WTC11 (cell line): ENCODE measurements at regions not wholly inside any gene's neighbourhood (a gene's known extent, or its start where the extent isn't known, plus 50 kb on each side); places are given as distances from the start of the nearest gene placed in this dataset.

Source experiments
- ATAC-seq: fragments of 200-7000 bp; cut with Tn5 transposase; 2 replicates; pipeline ENCODE4 v1.10.0; 2021; ENCODE audit warnings: mild to moderate bottlenecking, moderate library complexity
- CTCF ChIA-PET: fragments of 300-600 bp; sonication (Branson Sonifier 250); formaldehyde crosslinking; loops from one replicate; lab custom pipeline; 2021; ENCODE audit warnings: antibody characterized with exemption; lab: Charles Lee
- POLR2A ChIA-PET: fragments of 350-600 bp; sonication (Branson Sonifier 250); formaldehyde crosslinking; loops from one replicate; lab custom pipeline; 2021; ENCODE audit warnings: antibody characterized with exemption; lab: Charles Lee
- DNase-seq: peaks from one replicate; pipeline ENCODE4 v3.0.0; 2021; ENCODE audit warnings: low spot score
- H3K27ac Mint-ChIP-seq: 2 replicates; pipeline ENCODE4 v1.8.0; 2021; ENCODE audit warnings: mixed read lengths
- H3K27me3 Mint-ChIP-seq: 2 replicates; pipeline ENCODE4 v1.8.0; 2021; ENCODE audit warnings: low read depth, mild to moderate bottlenecking, moderate library complexity, mixed read lengths
- H3K36me3 Mint-ChIP-seq: 2 replicates; pipeline ENCODE4 v1.8.0; 2021; ENCODE audit warnings: mixed read lengths
- H3K4me1 Mint-ChIP-seq: 2 replicates; pipeline ENCODE4 v1.8.0; 2022; ENCODE audit warnings: mixed read lengths
- H3K4me3 Mint-ChIP-seq: 2 replicates; pipeline ENCODE4 v1.8.0; 2021; ENCODE audit warnings: mild to moderate bottlenecking, moderate library complexity, mixed read lengths
- H3K9me3 Mint-ChIP-seq: 2 replicates; pipeline ENCODE4 v1.8.0; 2021; ENCODE audit warnings: mixed read lengths
- ATF1 ChIP-seq: sonication (generic); formaldehyde crosslinking; IDR thresholded peaks from 2 replicates; pipeline ENCODE4 v1.8.1; 2023; ENCODE audit warnings: mild to moderate bottlenecking, moderate library complexity, missing genetic modification reagents
- ETV6 ChIP-seq: sonication (generic); formaldehyde crosslinking; IDR thresholded peaks from 2 replicates; pipeline ENCODE4 v1.8.1; 2022; ENCODE audit warnings: mild to moderate bottlenecking, missing genetic modification reagents
- FOXJ3 ChIP-seq: sonication (generic); formaldehyde crosslinking; IDR thresholded peaks from 2 replicates; pipeline ENCODE4 v1.9.0; 2021; ENCODE audit warnings: missing genetic modification reagents, mild to moderate bottlenecking, borderline replicate concordance
- FOXP1 ChIP-seq: sonication (generic); formaldehyde crosslinking; IDR thresholded peaks from 2 replicates; pipeline ENCODE4 v1.8.0; 2022; ENCODE audit warnings: missing genetic modification reagents, mild to moderate bottlenecking, moderate library complexity, borderline replicate concordance
- TCF7 ChIP-seq: sonication (generic); formaldehyde crosslinking; IDR thresholded peaks from 2 replicates; pipeline ENCODE4 v1.8.0; 2022; ENCODE audit warnings: mild to moderate bottlenecking, low read depth, missing genetic modification reagents, moderate library complexity
- ZNF219 ChIP-seq: sonication (generic); formaldehyde crosslinking; IDR thresholded peaks from 2 replicates; pipeline ENCODE4 v1.8.0; 2023; ENCODE audit warnings: missing genetic modification reagents, mild to moderate bottlenecking, borderline replicate concordance
- ZNF671 ChIP-seq: fragments of 250-450 bp; sonication (Bioruptor Pico); IDR thresholded peaks from 2 replicates; pipeline ENCODE4 v1.8.0; 2021; ENCODE audit warnings: mild to moderate bottlenecking
- TF ChIP-seq, protein P1 (sequence below): sonication (generic); formaldehyde crosslinking; IDR thresholded peaks from 2 replicates; pipeline ENCODE4 v1.8.1; 2023; ENCODE audit warnings: mild to moderate bottlenecking, missing genetic modification reagents, moderate library complexity
- TF ChIP-seq, protein P2 (sequence below): sonication (generic); formaldehyde crosslinking; IDR thresholded peaks from 2 replicates; pipeline ENCODE4 v1.8.1; 2023; ENCODE audit warnings: mild to moderate bottlenecking, missing genetic modification reagents, borderline replicate concordance
- TF ChIP-seq, protein P3 (sequence below): fragments of 250-450 bp; sonication (Bioruptor Pico); IDR thresholded peaks from 2 replicates; pipeline ENCODE4 v2.1.2; 2022; ENCODE audit warnings: mild to moderate bottlenecking, moderate library complexity
- TF ChIP-seq, protein P4 (sequence below): sonication (generic); formaldehyde crosslinking; IDR thresholded peaks from 2 replicates; pipeline ENCODE4 v1.8.0; 2022; ENCODE audit warnings: mild to moderate bottlenecking, missing genetic modification reagents
- TF ChIP-seq, protein P5 (sequence below): fragments of 250-450 bp; sonication (Bioruptor Pico); IDR thresholded peaks from 2 replicates; pipeline ENCODE4 v1.9.0; 2021; ENCODE audit warnings: mild to moderate bottlenecking
- TF ChIP-seq, protein P6 (sequence below): sonication (generic); formaldehyde crosslinking; conservative IDR thresholded peaks from 2 replicates; pipeline ENCODE4 v1.8.1; 2023; ENCODE audit warnings: mild to moderate bottlenecking, low read depth, missing genetic modification reagents, moderate library complexity
- TF ChIP-seq, protein P7 (sequence below): sonication (generic); formaldehyde crosslinking; IDR thresholded peaks from 2 replicates; pipeline ENCODE4 v1.8.1; 2023; ENCODE audit warnings: mild to moderate bottlenecking, missing genetic modification reagents
- TF ChIP-seq, protein P8 (sequence below): sonication (generic); formaldehyde crosslinking; IDR thresholded peaks from 2 replicates; pipeline ENCODE4 v1.8.0; 2022; ENCODE audit warnings: mild to moderate bottlenecking, missing genetic modification reagents

DNA sequence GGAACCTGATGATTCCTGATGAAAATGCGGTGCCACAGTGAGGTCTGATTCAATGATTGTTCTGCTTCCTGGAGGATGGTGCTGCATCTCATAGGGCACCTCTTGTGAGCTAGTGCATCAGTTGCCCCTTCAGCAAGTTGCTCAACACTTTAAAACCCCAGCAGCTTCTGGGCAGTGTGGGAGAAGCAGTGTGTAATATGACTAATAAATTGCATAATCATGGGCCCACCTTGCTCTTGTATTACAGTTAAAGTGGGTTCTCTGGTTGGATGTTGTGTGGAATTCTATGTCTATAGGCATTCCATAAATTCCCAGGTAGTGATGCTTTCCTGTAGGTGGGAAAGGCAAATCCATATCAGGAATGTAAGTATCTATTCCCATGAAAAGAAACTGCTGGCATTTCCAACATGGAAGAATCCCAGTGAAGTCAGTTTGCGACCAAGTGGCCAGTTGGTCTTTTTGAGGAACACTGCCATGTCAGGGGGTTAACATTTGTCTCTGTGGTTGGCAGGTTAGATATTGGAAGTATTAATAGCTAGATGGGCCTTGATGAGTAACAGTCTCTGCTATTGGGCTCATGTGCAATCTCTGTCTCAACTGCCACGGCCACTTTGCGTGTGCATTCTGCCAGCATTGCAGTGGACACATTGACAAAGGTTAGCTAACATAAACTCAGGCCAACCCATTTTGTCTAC is 121.1 kb upstream of the OTUD4 start:
- no peak for DNase-seq
- Mint-ChIP-seq H3K27ac (no peak overlapping the region), H3K36me3 (no peaks in the 10 kb centered on the region), H3K4me1 (no peaks in the 10 kb centered on the region), H3K27me3 (no peaks in the 10 kb centered on the region), H3K9me3 (no peaks in the 10 kb centered on the region), H3K4me3 (no peak overlapping the region)
- TF ChIP-seq, protein P1, sequence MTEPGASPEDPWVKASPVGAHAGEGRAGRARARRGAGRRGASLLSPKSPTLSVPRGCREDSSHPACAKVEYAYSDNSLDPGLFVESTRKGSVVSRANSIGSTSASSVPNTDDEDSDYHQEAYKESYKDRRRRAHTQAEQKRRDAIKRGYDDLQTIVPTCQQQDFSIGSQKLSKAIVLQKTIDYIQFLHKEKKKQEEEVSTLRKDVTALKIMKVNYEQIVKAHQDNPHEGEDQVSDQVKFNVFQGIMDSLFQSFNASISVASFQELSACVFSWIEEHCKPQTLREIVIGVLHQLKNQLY (CRISPR knock-in tag): no peak
- TF ChIP-seq ETV6 (CRISPR knock-in tag): no peak
- TF ChIP-seq, protein P2, sequence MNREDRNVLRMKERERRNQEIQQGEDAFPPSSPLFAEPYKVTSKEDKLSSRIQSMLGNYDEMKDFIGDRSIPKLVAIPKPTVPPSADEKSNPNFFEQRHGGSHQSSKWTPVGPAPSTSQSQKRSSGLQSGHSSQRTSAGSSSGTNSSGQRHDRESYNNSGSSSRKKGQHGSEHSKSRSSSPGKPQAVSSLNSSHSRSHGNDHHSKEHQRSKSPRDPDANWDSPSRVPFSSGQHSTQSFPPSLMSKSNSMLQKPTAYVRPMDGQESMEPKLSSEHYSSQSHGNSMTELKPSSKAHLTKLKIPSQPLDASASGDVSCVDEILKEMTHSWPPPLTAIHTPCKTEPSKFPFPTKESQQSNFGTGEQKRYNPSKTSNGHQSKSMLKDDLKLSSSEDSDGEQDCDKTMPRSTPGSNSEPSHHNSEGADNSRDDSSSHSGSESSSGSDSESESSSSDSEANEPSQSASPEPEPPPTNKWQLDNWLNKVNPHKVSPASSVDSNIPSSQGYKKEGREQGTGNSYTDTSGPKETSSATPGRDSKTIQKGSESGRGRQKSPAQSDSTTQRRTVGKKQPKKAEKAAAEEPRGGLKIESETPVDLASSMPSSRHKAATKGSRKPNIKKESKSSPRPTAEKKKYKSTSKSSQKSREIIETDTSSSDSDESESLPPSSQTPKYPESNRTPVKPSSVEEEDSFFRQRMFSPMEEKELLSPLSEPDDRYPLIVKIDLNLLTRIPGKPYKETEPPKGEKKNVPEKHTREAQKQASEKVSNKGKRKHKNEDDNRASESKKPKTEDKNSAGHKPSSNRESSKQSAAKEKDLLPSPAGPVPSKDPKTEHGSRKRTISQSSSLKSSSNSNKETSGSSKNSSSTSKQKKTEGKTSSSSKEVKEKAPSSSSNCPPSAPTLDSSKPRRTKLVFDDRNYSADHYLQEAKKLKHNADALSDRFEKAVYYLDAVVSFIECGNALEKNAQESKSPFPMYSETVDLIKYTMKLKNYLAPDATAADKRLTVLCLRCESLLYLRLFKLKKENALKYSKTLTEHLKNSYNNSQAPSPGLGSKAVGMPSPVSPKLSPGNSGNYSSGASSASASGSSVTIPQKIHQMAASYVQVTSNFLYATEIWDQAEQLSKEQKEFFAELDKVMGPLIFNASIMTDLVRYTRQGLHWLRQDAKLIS (CRISPR knock-in tag): no peak
- TF ChIP-seq, protein P3, sequence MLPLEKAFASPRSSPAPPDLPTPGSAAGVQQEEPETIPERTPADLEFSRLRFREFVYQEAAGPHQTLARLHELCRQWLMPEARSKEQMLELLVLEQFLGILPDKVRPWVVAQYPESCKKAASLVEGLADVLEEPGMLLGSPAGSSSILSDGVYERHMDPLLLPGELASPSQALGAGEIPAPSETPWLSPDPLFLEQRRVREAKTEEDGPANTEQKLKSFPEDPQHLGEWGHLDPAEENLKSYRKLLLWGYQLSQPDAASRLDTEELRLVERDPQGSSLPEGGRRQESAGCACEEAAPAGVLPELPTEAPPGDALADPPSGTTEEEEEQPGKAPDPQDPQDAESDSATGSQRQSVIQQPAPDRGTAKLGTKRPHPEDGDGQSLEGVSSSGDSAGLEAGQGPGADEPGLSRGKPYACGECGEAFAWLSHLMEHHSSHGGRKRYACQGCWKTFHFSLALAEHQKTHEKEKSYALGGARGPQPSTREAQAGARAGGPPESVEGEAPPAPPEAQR: no peak
- TF ChIP-seq ZNF219 (CRISPR knock-in tag): no peak
- no peak for TF ChIP-seq TCF7 (CRISPR knock-in tag)
- ChIA-PET CTCF (no interaction called here), POLR2A (no interaction called here)
- ATAC-seq: no peak

DNA sequence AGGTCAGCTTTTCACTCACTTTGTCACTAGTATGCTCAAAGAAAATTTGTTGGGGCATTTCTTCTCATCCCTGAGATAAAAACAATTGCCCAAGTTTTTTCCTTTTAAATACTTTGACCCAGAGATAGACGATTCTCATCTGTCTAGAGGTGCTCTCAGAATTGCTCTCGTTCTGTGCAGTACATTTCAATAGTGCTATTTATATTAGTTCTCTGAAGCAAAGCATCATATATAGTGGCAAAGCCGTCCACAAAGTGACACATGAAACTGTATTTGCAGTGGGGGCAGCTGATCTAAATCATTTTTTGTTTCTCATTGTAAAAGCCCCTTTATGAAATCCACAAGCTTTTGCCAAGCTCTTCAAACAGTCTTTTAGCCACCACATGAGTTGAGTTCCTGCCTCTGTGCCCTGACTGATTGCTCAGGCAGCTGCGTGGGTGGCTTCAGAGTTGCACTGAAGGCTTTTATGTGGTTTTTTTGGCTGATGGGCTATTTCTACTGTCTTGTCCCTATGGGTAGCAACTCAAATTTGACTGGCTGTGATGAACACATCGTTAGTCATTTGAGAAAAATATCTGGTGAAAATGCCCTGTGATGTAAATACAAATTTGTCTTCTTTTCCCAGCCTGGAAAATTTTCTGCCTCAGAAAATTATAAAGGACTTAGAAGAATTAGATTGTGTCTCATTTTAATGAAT is 119.1 kb upstream of the OTUD4 start:
- Mint-ChIP-seq H3K4me1 (no peaks in the 10 kb centered on the region), H3K4me3 (no peak overlapping the region), H3K9me3 (no peaks in the 10 kb centered on the region), H3K36me3 (no peaks in the 10 kb centered on the region), H3K27ac (no peak overlapping the region)
- ATAC-seq: no peak
- POLR2A ChIA-PET: no interaction called here
- DNase-seq: no peak
- TF ChIP-seq ZNF671 (no peak), ATF1 (CRISPR knock-in tag) (no peak), FOXJ3 (CRISPR knock-in tag) (no peak), FOXP1 (CRISPR knock-in tag) (no peak), ETV6 (CRISPR knock-in tag) (no peak)
- TF ChIP-seq, protein P4, sequence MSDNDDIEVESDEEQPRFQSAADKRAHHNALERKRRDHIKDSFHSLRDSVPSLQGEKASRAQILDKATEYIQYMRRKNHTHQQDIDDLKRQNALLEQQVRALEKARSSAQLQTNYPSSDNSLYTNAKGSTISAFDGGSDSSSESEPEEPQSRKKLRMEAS (CRISPR knock-in tag): no peak
- TF ChIP-seq, protein P5, sequence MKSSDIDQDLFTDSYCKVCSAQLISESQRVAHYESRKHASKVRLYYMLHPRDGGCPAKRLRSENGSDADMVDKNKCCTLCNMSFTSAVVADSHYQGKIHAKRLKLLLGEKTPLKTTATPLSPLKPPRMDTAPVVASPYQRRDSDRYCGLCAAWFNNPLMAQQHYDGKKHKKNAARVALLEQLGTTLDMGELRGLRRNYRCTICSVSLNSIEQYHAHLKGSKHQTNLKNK: no peak
- TF ChIP-seq, protein P6, sequence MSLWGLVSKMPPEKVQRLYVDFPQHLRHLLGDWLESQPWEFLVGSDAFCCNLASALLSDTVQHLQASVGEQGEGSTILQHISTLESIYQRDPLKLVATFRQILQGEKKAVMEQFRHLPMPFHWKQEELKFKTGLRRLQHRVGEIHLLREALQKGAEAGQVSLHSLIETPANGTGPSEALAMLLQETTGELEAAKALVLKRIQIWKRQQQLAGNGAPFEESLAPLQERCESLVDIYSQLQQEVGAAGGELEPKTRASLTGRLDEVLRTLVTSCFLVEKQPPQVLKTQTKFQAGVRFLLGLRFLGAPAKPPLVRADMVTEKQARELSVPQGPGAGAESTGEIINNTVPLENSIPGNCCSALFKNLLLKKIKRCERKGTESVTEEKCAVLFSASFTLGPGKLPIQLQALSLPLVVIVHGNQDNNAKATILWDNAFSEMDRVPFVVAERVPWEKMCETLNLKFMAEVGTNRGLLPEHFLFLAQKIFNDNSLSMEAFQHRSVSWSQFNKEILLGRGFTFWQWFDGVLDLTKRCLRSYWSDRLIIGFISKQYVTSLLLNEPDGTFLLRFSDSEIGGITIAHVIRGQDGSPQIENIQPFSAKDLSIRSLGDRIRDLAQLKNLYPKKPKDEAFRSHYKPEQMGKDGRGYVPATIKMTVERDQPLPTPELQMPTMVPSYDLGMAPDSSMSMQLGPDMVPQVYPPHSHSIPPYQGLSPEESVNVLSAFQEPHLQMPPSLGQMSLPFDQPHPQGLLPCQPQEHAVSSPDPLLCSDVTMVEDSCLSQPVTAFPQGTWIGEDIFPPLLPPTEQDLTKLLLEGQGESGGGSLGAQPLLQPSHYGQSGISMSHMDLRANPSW (CRISPR knock-in tag): no peak
- TF ChIP-seq, protein P7, sequence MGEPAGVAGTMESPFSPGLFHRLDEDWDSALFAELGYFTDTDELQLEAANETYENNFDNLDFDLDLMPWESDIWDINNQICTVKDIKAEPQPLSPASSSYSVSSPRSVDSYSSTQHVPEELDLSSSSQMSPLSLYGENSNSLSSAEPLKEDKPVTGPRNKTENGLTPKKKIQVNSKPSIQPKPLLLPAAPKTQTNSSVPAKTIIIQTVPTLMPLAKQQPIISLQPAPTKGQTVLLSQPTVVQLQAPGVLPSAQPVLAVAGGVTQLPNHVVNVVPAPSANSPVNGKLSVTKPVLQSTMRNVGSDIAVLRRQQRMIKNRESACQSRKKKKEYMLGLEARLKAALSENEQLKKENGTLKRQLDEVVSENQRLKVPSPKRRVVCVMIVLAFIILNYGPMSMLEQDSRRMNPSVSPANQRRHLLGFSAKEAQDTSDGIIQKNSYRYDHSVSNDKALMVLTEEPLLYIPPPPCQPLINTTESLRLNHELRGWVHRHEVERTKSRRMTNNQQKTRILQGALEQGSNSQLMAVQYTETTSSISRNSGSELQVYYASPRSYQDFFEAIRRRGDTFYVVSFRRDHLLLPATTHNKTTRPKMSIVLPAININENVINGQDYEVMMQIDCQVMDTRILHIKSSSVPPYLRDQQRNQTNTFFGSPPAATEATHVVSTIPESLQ (CRISPR knock-in tag): no peak
- TF ChIP-seq, protein P8, sequence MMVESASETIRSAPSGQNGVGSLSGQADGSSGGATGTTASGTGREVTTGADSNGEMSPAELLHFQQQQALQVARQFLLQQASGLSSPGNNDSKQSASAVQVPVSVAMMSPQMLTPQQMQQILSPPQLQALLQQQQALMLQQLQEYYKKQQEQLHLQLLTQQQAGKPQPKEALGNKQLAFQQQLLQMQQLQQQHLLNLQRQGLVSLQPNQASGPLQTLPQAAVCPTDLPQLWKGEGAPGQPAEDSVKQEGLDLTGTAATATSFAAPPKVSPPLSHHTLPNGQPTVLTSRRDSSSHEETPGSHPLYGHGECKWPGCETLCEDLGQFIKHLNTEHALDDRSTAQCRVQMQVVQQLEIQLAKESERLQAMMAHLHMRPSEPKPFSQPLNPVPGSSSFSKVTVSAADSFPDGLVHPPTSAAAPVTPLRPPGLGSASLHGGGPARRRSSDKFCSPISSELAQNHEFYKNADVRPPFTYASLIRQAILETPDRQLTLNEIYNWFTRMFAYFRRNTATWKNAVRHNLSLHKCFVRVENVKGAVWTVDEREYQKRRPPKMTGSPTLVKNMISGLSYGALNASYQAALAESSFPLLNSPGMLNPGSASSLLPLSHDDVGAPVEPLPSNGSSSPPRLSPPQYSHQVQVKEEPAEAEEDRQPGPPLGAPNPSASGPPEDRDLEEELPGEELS: no peak
- TF ChIP-seq, all 79 proteins: peak for 0
- CTCF ChIA-PET: no interaction called here
- peaks cover 5% of the 10 kb centered on the region; the same call in 1 of the 2 replicates for H3K27me3 Mint-ChIP-seq
